22Rv1 (cell line): ENCODE measurements at regions not wholly inside any gene's neighbourhood (a gene's known extent, or its start where the extent isn't known, plus 50 kb on each side); places are given as distances from the start of the nearest gene placed in this dataset.

Experiments used
- CTCF ChIP-seq: fragments of 450-650 bp; IDR thresholded peaks from 2 replicates; pipeline ENCODE4 v1.5.1; 2017; ENCODE audit warnings: mild to moderate bottlenecking
- ZFX ChIP-seq: fragments of 450-650 bp; IDR thresholded peaks from 2 replicates; pipeline ENCODE4 v1.6.1; 2017; ENCODE audit warnings: antibody characterized with exemption, borderline replicate concordance

GRCh38 chr18:34529358-34530335, 180.5 kb upstream of the DTNA start:
- TF ChIP-seq CTCF (no peak), ZFX (no peak)
